Muscle of leg (tissue), 3 donors: ENCODE measurements at regions not wholly inside any gene's neighbourhood (a gene's known extent, or its start where the extent isn't known, plus 50 kb on each side); places are given as distances from the start of the nearest gene placed in this dataset.

Source experiments
- DNase-seq: peaks from one replicate; pipeline ENCODE4 v3.0.0; 2013
- H3K27ac ChIP-seq: one replicate; pipeline ENCODE4 v1.5.1; 2013; ENCODE audit warnings: mild to moderate bottlenecking, low read length, control low read depth
- H3K27me3 ChIP-seq: one replicate; pipeline ENCODE4 v1.6.1; 2013; ENCODE audit warnings: low read length; ENCODE audit not compliant: control insufficient read depth, insufficient read depth
- H3K36me3 ChIP-seq: one replicate; pipeline ENCODE4 v1.6.1; 2013; ENCODE audit warnings: low read length; ENCODE audit not compliant: control insufficient read depth, insufficient read depth
- H3K4me1 ChIP-seq: one replicate; pipeline ENCODE4 v1.6.1; 2013; ENCODE audit warnings: low read length; ENCODE audit not compliant: control insufficient read depth, insufficient read depth
- H3K4me3 ChIP-seq: one replicate; pipeline ENCODE4 v1.5.1; 2013; ENCODE audit warnings: low read length, control low read depth
- H3K9me3 ChIP-seq: replicated peaks from 2 replicates; pipeline ENCODE4 v1.6.1; 2013; ENCODE audit warnings: low read depth, low read length; ENCODE audit not compliant: control insufficient read depth
- WGBS: methylation state at CpG from one replicate; pipeline ENCODE4 v1.1.5; 2013; ENCODE audit warnings: missing lambda C conversion rate; ENCODE audit not compliant: insufficient coverage; 5-methylcytosine and 5-hydroxymethylcytosine counted together

- no peaks in the 10 kb centered on the region for H3K36me3 ChIP-seq
- H3K27ac ChIP-seq: no peak overlapping the region
- no peak overlapping the region for H3K4me3 ChIP-seq
- WGBS: 19% methylated on average over 7 of the region's 13 CpGs
- DNase-seq: peak; percentile 78
- peaks cover 4% of the 10 kb centered on the region for H3K27me3 ChIP-seq
- no peaks in the 10 kb centered on the region for H3K9me3 ChIP-seq
- peaks cover 40% of the 10 kb centered on the region for H3K4me1 ChIP-seq
Measured at GRCh38 chr2:239499726-239500573, 99.1 kb upstream of the HDAC4 start.

- H3K36me3 ChIP-seq: no peaks in the 10 kb centered on the region
- H3K27me3 ChIP-seq: peaks cover 4% of the 10 kb centered on the region
- WGBS: 49% methylated on average over 14 of the region's 21 CpGs
- H3K4me3 ChIP-seq: no peak overlapping the region
- no peak overlapping the region for H3K27ac ChIP-seq
- H3K9me3 ChIP-seq: no peaks in the 10 kb centered on the region
- peak; percentile 59 for DNase-seq
- H3K4me1 ChIP-seq: peaks cover 42% of the 10 kb centered on the region
Measured at GRCh38 chr2:239498981-239499634, 98.3 kb upstream of the HDAC4 start.

GRCh38 chr2:239498576-239498975 lies 97.8 kb upstream of the HDAC4 start:
- Histone ChIP-seq H3K9me3 (no peaks in the 10 kb centered on the region), H3K27me3 (peaks cover 4% of the 10 kb centered on the region), H3K4me3 (no peak overlapping the region), H3K36me3 (no peaks in the 10 kb centered on the region), H3K27ac (no peak overlapping the region), H3K4me1 (peaks cover 42% of the 10 kb centered on the region)
- WGBS: 64% methylated on average over 16 of the region's 16 CpGs
- DNase-seq: no peak

GRCh38 chr2:239496700-239497099 lies 95.9 kb upstream of the HDAC4 start:
- no peaks in the 10 kb centered on the region for H3K36me3 ChIP-seq
- H3K4me3 ChIP-seq: no peak overlapping the region
- peaks cover 42% of the 10 kb centered on the region for H3K4me1 ChIP-seq
- H3K27ac ChIP-seq: no peak overlapping the region
- peaks cover 4% of the 10 kb centered on the region for H3K27me3 ChIP-seq
- 100% methylated on average over 2 of the region's 2 CpGs for WGBS
- H3K9me3 ChIP-seq: no peaks in the 10 kb centered on the region
- DNase-seq: no peak

- Histone ChIP-seq H3K27ac (peak overlapping the region; percentile 36), H3K9me3 (no peaks in the 10 kb centered on the region), H3K27me3 (peaks cover 4% of the 10 kb centered on the region), H3K4me1 (peaks cover 41% of the 10 kb centered on the region), H3K36me3 (no peaks in the 10 kb centered on the region), H3K4me3 (no peak overlapping the region)
- WGBS: 22% methylated on average over 4 of the region's 8 CpGs
- DNase-seq: peak; percentile 50
Measured at GRCh38 chr2:239495791-239496233, 95.0 kb upstream of the HDAC4 start.

- no peaks in the 10 kb centered on the region for H3K36me3 ChIP-seq
- H3K27me3 ChIP-seq: peaks cover under 1% of the 10 kb centered on the region
- H3K4me3 ChIP-seq: no peak overlapping the region
- H3K9me3 ChIP-seq: no peaks in the 10 kb centered on the region
- DNase-seq: no peak
- WGBS: 78% methylated on average over 4 of the region's 4 CpGs
- no peak overlapping the region for H3K27ac ChIP-seq
- peaks cover 35% of the 10 kb centered on the region for H3K4me1 ChIP-seq
Measured at GRCh38 chr2:239495175-239495574, 94.4 kb upstream of the HDAC4 start.

- no peaks in the 10 kb centered on the region for H3K36me3 ChIP-seq
- no peak overlapping the region for H3K27ac ChIP-seq
- peaks cover 30% of the 10 kb centered on the region for H3K4me1 ChIP-seq
- H3K4me3 ChIP-seq: no peak overlapping the region
- 83% methylated on average over 1 of the region's 3 CpGs for WGBS
- H3K27me3 ChIP-seq: no peaks in the 10 kb centered on the region
- DNase-seq: no peak
- H3K9me3 ChIP-seq: no peaks in the 10 kb centered on the region
Measured at GRCh38 chr2:239494578-239494977, 93.8 kb upstream of the HDAC4 start.

- Histone ChIP-seq H3K27ac (no peak overlapping the region), H3K36me3 (no peaks in the 10 kb centered on the region), H3K4me1 (peaks cover 6% of the 10 kb centered on the region), H3K9me3 (no peaks in the 10 kb centered on the region), H3K4me3 (no peak overlapping the region), H3K27me3 (peaks cover 2% of the 10 kb centered on the region)
- 82% methylated on average over 3 of the region's 3 CpGs for whole genome bisulfite sequencing
- no peak for DNase-seq
Measured at GRCh38 chr2:239489481-239489880, 88.7 kb upstream of the HDAC4 start.

GRCh38 chr2:239488125-239488524 lies 87.3 kb upstream of the HDAC4 start:
- WGBS: 64% methylated on average over 7 of the region's 8 CpGs
- Histone ChIP-seq H3K4me3 (no peak overlapping the region), H3K27ac (no peak overlapping the region), H3K36me3 (no peaks in the 10 kb centered on the region), H3K27me3 (peaks cover 2% of the 10 kb centered on the region), H3K4me1 (peaks cover 9% of the 10 kb centered on the region), H3K9me3 (no peaks in the 10 kb centered on the region)
- DNase-seq: peak; percentile 32

GRCh38 chr2:239487272-239487671 lies 86.5 kb upstream of the HDAC4 start:
- H3K9me3 ChIP-seq: no peaks in the 10 kb centered on the region
- no peak overlapping the region for H3K27ac ChIP-seq
- no peaks in the 10 kb centered on the region for H3K36me3 ChIP-seq
- no peak overlapping the region for H3K4me3 ChIP-seq
- H3K4me1 ChIP-seq: peaks cover 15% of the 10 kb centered on the region
- no peak for DNase-seq
- H3K27me3 ChIP-seq: peaks cover 2% of the 10 kb centered on the region
- 75% methylated on average over 11 of the region's 11 CpGs for WGBS
